ENCODE measurements at regions not wholly inside any gene's neighbourhood (a gene's known extent, or its start where the extent isn't known, plus 50 kb on each side); places are given as distances from the start of the nearest gene placed in this dataset.

- no peak overlapping the region for H3K4me3 ChIP-seq
- no peak for DNase-seq
- H3K27ac ChIP-seq, result no peak overlapping the region
- no peaks in the 10 kb centered on the region for H3K4me1 ChIP-seq
- WGBS, 2 donors, result 85 to 88% methylated on average over 1 of the region's 1 CpG
- peaks cover 0 to 7% (median 7%) of the 10 kb centered on the region in 3 donors for H3K9me3 ChIP-seq
- TF ChIP-seq, protein P1, sequence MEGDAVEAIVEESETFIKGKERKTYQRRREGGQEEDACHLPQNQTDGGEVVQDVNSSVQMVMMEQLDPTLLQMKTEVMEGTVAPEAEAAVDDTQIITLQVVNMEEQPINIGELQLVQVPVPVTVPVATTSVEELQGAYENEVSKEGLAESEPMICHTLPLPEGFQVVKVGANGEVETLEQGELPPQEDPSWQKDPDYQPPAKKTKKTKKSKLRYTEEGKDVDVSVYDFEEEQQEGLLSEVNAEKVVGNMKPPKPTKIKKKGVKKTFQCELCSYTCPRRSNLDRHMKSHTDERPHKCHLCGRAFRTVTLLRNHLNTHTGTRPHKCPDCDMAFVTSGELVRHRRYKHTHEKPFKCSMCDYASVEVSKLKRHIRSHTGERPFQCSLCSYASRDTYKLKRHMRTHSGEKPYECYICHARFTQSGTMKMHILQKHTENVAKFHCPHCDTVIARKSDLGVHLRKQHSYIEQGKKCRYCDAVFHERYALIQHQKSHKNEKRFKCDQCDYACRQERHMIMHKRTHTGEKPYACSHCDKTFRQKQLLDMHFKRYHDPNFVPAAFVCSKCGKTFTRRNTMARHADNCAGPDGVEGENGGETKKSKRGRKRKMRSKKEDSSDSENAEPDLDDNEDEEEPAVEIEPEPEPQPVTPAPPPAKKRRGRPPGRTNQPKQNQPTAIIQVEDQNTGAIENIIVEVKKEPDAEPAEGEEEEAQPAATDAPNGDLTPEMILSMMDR (IDR thresholded peaks at IDR 0.05), result no peak
- TF ChIP-seq POLR2A (IDR thresholded peaks at IDR 0.05), result no peak
- intact Hi-C loops (cut with DNase I), result no loop called here
- H3K27me3 ChIP-seq, result no peaks in the 10 kb centered on the region
- no peaks in the 10 kb centered on the region for H3K36me3 ChIP-seq
Observed at GRCh38 chr2:2822143-2822542, 491.1 kb upstream of the MYT1L start.

- TF ChIP-seq POLR2A (IDR thresholded peaks at IDR 0.05), result no peak
- TF ChIP-seq, protein P1 (IDR thresholded peaks at IDR 0.05), result no peak
- no peak overlapping the region for H3K27ac ChIP-seq
- peaks cover 0 to 11% (median 0%) of the 10 kb centered on the region in 3 donors for H3K9me3 ChIP-seq
- no peaks in the 10 kb centered on the region for H3K27me3 ChIP-seq
- no peak for DNase-seq
- H3K4me3 ChIP-seq, result no peak overlapping the region
- H3K36me3 ChIP-seq, result no peaks in the 10 kb centered on the region
- H3K4me1 ChIP-seq, result no peaks in the 10 kb centered on the region
- WGBS, 2 donors, result 54 to 79% methylated on average over 2 of the region's 2 CpGs
- intact Hi-C loops (cut with DNase I), result no loop called here
Observed at GRCh38 chr2:2812648-2813047, 481.6 kb upstream of the MYT1L start.

DNA sequence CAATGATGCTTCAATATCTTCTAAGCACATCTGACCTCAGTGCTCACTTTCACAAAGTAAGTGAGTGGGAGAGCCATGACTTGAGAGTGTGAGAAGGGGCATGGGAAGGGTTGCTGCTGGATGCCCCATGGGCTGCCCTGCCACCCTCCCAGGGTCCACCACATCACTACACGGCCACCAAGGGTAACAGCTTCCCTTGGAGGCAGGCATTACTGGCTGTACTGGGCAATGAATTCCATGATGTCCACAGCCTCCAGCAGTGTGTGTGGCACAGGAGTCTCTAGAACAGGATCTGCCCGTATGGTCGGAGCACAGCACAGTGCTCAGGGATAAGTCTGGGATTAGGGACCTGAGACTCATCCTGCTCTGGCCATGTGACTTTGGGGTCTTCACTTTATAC, 481.0 kb upstream of the MYT1L start:
- Histone ChIP-seq H3K27ac (no peak overlapping the region), H3K36me3 (no peaks in the 10 kb centered on the region), H3K9me3 (peaks cover 0 to 11% (median 0%) of the 10 kb centered on the region in 3 donors), H3K4me3 (no peak overlapping the region), H3K4me1 (no peaks in the 10 kb centered on the region), H3K27me3 (no peaks in the 10 kb centered on the region)
- WGBS, 2 donors, result 42 to 67% methylated on average over 2 to 3 of the region's 3 CpGs
- TF ChIP-seq, protein P1 (IDR thresholded peaks at IDR 0.05), result no peak
- no peak for TF ChIP-seq POLR2A (IDR thresholded peaks at IDR 0.05)
- intact Hi-C loops (cut with DNase I), result no loop called here
- DNase-seq, result no peak

GRCh38 chr2:2810504-2810903, 479.4 kb upstream of the MYT1L start:
- no peak for TF ChIP-seq POLR2A (IDR thresholded peaks at IDR 0.05)
- TF ChIP-seq, protein P1 (IDR thresholded peaks at IDR 0.05), result no peak
- H3K27me3 ChIP-seq, result no peaks in the 10 kb centered on the region
- DNase-seq, result no peak
- no peak overlapping the region for H3K4me3 ChIP-seq
- H3K4me1 ChIP-seq, result no peaks in the 10 kb centered on the region
- H3K27ac ChIP-seq, result no peak overlapping the region
- peaks cover 0 to 11% (median 0%) of the 10 kb centered on the region in 3 donors for H3K9me3 ChIP-seq
- intact Hi-C loops (cut with DNase I), result no loop called here
- H3K36me3 ChIP-seq, result no peaks in the 10 kb centered on the region
- WGBS, 2 donors, result 67 to 71% methylated on average over 6 of the region's 6 CpGs

GRCh38 chr2:2809771-2810170, 478.7 kb upstream of the MYT1L start:
- Histone ChIP-seq H3K4me1 (no peaks in the 10 kb centered on the region), H3K27ac (no peak overlapping the region), H3K9me3 (peaks cover 0 to 11% (median 0%) of the 10 kb centered on the region in 3 donors), H3K36me3 (no peaks in the 10 kb centered on the region), H3K4me3 (no peak overlapping the region), H3K27me3 (no peaks in the 10 kb centered on the region)
- intact Hi-C loops (cut with DNase I), result no loop called here
- TF ChIP-seq, protein P1 (IDR thresholded peaks at IDR 0.05), result no peak
- TF ChIP-seq POLR2A (IDR thresholded peaks at IDR 0.05), result no peak
- WGBS, 2 donors, result 85 to 88% methylated on average over 6 to 7 of the region's 7 CpGs
- no peak for DNase-seq
